NCI-H2107 treated with DMSO at 0.1 percent for 48 hours (cell line): ENCODE measurements at regions not wholly inside any gene's neighbourhood (a gene's known extent, or its start where the extent isn't known, plus 50 kb on each side); places are given as distances from the start of the nearest gene placed in this dataset.

Experiments
- DNase-seq: peaks from one replicate; lab custom pipeline; 2025; ENCODE audit not compliant: unreplicated experiment; lab: John Stamatoyannopoulos, UW

GRCh38 chr11:95335989-95336388, 105.0 kb upstream of the SESN3 start:
- no peak for DNase-seq

DNA sequence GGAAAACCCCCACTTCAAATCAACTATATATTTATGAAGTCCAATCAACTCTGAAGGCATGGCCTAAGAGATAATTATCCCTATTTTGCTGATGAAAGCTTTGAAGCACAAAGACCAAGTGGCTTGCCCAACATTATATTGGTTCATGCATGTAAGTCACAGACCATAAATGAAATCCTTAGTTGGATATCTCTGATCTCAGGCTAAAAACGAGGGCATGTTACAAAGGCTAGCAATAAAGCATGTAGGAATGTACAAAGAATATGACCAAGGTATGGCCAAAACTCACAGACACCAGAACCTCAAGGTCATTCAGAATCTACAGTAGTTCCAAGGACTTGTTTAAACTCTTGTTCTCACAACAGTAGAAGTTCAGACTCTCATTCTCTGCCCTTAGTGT, 100.2 kb upstream of the SESN3 start:
- no peak for DNase-seq

DNA sequence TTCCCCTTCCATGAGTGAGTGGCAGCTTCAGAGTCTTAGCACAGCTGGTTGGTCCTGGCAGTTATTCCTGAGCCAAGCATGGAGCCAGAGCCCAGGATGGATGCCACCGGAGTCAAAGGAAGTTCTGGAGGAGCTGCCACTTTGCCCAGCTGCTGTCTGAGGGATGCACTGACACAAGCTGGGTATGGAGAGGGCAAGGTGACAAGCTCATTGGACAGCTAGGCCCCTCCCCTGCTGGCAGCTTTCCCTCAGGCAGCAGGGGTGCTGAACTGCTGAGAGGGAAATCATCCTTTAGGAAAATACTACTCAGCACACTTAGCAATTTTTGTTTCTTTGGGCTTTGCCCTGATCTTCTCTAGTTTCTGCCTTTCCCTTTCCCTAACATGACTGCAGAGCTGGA, 99.3 kb upstream of the SESN3 start:
- DNase-seq, result no peak

DNA sequence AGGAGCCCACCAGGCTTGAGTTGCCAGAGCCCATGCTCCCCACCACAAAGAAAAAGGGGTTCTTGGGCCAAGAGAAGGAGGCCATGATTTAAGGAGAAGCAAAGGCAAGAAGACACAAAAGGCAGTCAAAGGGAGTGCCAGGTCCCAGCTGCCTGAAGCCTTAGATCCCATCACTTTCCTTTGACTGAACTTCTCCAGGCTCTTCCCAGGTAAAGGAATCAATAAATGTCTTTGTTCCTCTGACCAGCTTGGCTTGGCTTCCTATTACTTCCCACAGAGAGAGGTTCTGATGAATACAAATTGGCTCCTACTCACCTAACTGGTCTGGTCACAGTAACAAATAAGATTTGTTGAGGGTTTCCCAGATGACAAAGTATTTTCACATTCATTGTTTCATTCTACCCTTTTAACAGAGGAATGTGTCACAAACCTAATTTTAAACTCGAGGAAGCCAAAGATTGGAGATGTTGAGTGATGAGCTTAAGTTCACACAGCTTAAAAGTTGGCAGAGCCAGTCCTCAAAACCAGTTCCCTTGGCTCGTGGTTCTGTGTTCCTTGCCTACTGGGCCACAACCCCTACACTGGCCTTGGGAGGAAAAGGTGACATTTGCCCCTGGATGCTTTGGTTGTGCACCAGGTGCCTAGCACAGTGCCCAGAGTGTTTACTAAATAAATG, 96.4 kb upstream of the SESN3 start:
- peak; percentile 25 for DNase-seq

DNA sequence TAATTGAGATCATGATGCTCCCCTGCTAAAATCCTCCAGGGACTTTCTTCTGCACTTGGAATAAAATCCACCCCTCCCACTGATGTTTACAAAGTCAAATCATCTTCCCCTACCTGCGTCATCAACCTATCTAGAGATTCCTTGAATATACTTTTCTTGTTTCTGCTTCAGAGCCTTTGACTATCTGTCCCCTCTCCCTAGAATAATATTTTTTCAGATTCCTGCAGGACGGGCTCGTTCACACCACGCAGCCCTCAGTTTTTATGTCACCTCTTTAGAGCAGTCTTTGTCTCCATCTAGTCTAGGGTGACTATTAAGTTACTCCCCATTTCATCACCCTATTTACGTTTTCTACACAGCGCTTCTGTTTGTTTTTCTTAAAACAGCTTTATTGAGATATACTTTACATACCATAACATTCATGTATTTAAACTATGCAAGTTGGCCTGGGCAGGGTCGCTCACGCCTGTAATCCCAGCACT, 94.8 kb upstream of the SESN3 start:
- no peak for DNase-seq

GRCh38 chr11:95324826-95325225, 93.8 kb upstream of the SESN3 start:
- DNase-seq, result no peak

GRCh38 chr11:95322539-95322938, 91.5 kb upstream of the SESN3 start:
- DNase-seq, result no peak

GRCh38 chr11:95318498-95318897, 87.5 kb upstream of the SESN3 start:
- no peak for DNase-seq

GRCh38 chr11:95308512-95309035, 77.6 kb upstream of the SESN3 start:
- DNase-seq, result no peak

DNA sequence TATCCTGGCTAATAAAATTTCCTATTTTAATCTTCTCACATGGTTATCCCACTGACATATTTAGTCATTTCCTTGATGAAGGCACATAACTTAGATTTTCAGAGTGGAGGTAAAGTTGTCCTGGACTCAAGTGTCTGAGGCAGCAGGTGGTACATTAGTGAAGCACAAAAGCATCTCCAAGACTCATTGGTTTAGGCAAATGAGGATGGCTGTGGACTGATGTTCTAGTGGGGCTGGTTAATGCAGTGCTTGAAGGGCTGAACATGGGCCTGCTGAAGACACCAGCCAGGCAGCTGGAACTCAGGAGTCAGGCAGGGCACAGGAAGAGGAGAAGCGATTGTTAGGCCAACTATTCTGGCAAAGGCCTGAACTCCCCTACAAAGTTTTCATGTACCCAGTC, 76.3 kb upstream of the SESN3 start:
- no peak for DNase-seq

DNA sequence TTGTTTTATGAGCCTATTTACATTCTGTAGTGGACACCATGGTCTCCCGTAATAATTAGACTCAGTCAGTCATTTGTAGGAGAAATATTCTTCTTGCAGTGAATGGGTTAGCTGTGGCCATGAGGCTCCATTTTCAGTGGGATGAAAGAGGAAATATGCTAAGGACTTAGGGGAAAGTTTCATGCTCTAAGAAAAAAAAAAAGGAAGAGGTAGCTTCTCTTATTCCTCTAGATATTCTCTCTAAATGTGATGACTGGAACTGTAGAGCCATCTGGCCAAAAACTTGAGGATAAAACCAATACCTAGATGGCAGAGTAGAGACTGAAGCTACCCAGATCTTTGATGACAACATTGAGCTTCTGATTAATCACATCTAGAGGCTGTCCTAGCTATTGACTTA, 75.8 kb upstream of the SESN3 start:
- no peak for DNase-seq

GRCh38 chr11:95306123-95306522, 75.1 kb upstream of the SESN3 start:
- DNase-seq, result no peak

DNA sequence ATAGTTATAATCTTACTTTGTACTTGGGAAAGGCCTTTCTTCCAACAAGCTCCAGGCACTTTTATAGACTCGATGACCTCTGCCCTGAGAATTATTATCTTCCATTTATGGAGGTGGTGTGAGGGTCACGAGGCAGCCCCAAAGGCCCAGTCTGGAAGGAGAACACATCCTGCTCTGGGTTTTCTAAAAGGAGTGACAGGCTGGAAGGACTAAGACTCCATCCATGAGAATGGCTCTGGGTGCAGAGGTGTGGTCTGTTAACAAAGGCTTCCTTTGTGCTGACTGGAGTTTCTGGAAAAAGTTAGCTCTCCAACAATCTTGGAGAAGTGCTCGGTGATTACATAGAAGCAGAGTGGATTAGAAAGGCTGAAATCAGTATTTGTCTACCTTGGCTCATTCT, 74.7 kb upstream of the SESN3 start:
- DNase-seq, result no peak

DNA sequence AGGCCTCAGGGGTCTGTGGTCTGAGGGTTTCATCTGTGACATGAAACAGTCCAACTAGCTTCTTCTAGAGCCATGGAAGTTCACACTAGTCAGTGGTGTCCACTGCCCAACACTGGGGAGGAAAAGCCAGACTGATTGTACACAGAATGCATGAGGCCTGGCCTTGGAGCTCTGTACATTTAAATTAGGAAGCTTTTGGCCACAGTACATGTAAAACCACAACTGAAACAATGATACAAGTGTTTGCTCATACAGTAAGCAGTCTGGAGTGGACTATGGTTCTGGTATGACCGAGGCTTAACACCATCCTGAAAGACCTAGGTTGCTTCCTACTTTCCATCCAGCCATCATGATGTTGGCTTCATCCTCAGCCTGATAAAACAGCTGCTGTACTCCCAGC, 73.8 kb upstream of the SESN3 start:
- no peak for DNase-seq

DNA sequence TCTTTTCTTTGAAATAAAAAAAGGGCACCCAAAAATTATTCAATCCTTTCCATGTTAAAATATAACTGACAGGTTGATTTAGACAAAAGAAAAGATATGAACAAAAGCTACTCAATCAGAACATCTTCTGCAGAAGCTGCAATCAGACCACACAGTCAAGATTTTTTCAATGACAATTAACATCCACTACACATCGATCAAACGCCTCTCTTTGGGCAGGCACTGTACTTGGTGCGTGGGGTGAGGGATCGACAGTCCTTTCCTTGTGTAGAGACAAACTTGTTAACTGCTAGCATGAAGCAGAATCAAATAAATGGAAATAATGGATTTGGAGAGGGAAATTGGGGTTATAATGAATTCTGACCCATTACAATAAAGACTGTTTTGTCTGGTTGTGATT, 71.2 kb upstream of the SESN3 start:
- no peak for DNase-seq

GRCh38 chr11:95301474-95301873, 70.5 kb upstream of the SESN3 start:
- DNase-seq, result no peak

DNA sequence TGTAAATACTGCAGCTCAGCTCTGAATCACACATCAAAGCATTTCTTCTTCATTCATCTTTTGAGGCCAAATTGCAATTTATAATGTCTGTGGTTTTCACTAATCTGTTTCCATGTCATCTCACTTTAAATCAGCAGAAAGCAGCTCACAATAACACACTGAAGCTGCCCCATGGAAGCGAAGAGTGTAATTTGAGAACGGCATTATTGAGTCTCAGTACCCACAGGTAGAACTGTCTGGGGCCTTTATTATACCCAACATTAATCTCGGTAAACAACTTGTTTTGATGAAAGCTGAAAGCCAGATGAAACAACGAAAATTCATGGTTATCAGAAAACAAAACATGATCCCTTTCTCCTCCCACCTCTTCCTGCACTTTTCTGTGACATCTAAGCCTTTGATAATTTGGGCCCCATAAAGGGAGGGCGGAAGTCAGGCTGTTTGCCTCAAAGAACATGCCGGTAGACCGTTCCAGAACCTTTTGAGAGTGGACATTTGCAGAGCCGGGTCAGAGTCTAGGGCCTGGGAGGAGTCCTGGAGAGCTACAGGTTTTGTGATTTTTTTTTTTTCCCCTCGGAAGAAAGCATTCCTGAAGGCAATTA, 68.2 kb upstream of the SESN3 start:
- DNase-seq, result peak; percentile 83

DNA sequence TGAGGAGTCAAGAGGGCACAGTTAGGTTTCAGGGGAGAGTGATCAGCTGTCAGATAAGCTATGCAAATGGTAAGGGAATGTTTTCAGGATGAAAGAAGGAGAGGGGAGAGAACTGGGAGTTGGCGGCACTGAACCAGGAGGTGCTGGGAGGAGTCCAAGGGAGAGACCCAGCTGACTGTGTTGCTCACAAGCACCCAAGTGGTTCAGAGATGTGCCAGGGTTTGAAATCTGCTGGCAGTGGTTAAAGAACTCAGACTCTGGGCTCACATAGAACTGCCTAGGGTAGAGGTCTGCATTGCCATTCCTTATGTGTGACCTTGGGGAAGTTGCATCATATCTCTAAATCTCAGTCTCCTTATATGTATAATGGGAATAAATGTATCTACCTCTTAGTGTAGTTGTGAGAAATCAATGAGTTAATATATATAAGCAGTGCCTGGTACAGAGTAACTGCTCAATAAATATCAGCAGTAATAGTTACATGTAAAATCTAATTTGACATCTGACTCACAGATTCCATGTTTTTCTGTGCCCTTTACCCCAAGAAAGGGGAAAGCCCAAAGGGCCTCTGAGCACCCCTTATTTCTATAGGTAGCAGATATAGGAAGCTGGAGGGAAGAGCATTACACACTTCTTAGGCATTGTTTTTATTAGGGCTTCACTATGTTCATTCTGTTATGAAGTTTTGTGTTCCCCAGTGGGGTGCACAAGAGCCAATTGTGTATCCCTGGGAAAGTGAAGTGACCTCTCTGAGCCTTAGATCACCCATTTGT, 66.9 kb upstream of the SESN3 start:
- DNase-seq, result no peak

DNA sequence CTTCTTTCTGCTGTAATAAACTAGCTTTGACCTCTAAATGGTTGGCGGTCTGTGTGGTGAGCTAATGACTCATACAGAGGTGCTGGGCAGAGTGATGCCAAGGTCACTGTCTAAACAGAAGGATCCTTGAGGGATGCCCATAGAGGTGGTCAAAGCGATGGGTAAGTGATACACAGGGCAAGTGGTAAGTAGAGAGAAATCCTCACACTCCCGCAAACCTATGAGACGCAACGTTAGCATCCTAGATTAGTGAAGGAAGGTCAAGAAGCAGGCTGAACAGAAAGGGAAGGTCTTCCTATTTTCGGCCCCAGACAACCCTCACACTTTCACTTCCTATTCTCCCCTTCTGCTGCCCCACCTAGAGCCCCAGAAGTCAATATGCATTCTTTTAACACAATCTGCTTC, 65.6 kb upstream of the SESN3 start:
- DNase-seq, result no peak

DNA sequence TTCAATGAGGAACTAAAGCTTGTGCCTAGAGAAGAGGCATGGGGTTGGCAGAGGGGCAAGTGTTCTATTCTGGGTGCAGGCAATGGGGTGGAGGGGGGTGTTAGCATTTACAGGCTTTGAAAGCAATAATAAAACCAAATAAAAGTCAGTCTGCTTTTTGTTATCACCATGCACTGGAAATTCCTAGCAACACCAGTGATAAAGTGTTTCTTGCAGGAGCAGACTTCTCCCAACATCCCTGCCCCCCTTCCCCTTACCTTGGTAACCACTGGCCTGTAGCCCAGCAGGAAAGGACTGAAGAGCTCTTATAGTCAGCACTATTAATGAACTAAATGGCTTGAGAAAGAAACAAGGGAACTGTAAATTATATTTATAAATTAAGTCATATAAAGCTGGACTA, 65.2 kb upstream of the SESN3 start:
- DNase-seq, result peak; percentile 19

DNA sequence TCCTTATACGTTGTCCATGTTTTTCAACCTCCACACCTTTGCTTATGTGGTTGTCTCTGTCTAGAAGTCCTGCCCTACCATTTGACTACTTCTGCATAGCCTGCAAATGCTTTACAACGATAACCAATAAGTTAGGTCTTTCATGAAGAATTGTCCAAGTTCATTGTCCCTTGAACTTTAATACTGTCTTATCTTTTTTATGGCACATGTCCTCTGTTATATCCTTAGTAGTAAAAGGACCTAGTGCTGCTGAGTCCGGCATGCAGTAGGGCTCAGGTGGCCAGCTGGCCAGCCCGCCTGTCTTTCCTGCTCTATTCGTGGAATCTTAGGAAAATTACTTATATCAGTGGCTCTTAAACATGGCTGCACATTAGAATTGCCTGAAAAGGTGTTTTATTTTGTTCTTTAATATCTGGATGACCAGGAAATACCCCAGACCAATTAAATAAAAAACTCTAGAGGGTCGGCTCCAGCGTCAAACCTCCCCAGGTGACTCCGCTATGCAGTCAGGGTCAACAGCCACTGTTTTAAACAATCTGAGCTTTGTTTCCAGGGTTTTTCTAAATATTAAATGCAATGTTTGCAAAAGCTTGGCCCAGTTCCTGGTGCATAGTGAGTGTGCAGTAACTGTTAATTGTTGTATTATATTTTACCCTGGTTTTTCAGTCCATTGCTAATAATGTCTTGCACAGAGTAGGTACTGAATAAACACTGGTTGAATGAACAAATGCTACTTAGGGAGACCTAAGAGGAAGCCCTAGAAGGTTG, 64.6 kb upstream of the SESN3 start:
- no peak for DNase-seq
